ENCODE measurements at regions not wholly inside any gene's neighbourhood (a gene's known extent, or its start where the extent isn't known, plus 50 kb on each side); places are given as distances from the start of the nearest gene placed in this dataset.

- TF ChIP-seq CTCF (tag by site-specific recombination; IDR thresholded peaks at IDR 0.05) (no peak), SP3 (tag by site-specific recombination; IDR thresholded peaks at IDR 0.05) (no peak), HOXA7 (CRISPR knock-in tag; IDR thresholded peaks at IDR 0.05; ENCODE audit: borderline replicate concordance) (no peak), ZNF645 (tag by site-specific recombination; IDR thresholded peaks at IDR 0.05) (no peak), ZNF660 (tag by site-specific recombination; IDR thresholded peaks at IDR 0.05) (no peak), ZNF362 (tag by site-specific recombination; IDR thresholded peaks at IDR 0.05) (no peak)
These were observed 151.5 kb upstream of the PARP11 start for GRCh38 chr12:4024701-4025100.
